K562 (cell line): ENCODE measurements at regions not wholly inside any gene's neighbourhood (a gene's known extent, or its start where the extent isn't known, plus 50 kb on each side); places are given as distances from the start of the nearest gene placed in this dataset.

Experiments used
- ATAC-seq: fragments of 200-7000 bp; cut with Tn5 transposase; 3 replicates; pipeline ENCODE4 v1.9.1; 2020; ENCODE audit warnings: moderate library complexity
- BruUV-seq: library from RNA; stranded (reverse); fragments of 400-500 nt; replicated peaks from 2 replicates; lab custom pipeline; 2021; lab: Mats Ljungman, UMichigan
- CTCF ChIA-PET: fragments of 300-600 bp; formaldehyde crosslinking; extraction: SDS; loops from one replicate; lab custom pipeline; 2021; ENCODE audit warnings: low intra/inter-chr PET ratio; lab: Yijun Ruan, JAX
- POLR2A ChIA-PET: fragments of 300-600, 350-650 bp; sonication (Branson Sonifier 250); formaldehyde crosslinking; extraction: SDS; loops from one replicate; lab custom pipeline; 2021; ENCODE audit warnings: antibody characterized with exemption, inconsistent platforms; lab: Yijun Ruan, JAX
- DNase-seq, 4 experiments: peaks; one replicate each; pipeline versions ENCODE4 v3.0.0 to v3.0.0-alpha.2; 2011 to 2018; ENCODE audit warnings: low spot score in 3 of 4, mixed read lengths in 3 of 4; ENCODE audit errors: extremely low read depth in 1 of 4
- FAIRE-seq: peaks from 2 replicates; lab custom pipeline; 2011; peaks lifted over from hg19 to GRCh38; lab: Jason Lieb, UNC
- H2AFZ ChIP-seq: 2 replicates; pipeline ENCODE4 v1.6.0; 2011; ENCODE audit warnings: low read depth, low read length, control low read depth, inconsistent platforms
- H3K27ac ChIP-seq: fragments of 200-600 bp; 3 replicates; pipeline ENCODE4 v1.8.0; 2011; ENCODE audit warnings: low read depth, mild to moderate bottlenecking, control low read depth, inconsistent platforms, low read length, moderate library complexity, mixed read lengths; ENCODE audit errors: extremely low read depth
- H3K27me3 ChIP-seq, 2 experiments: fragments of 300-600 bp in 1 of 2; 2 replicates in 1 of 2; 3 replicates in 1 of 2; pipeline versions ENCODE4 v1.6.0 to v1.8.0; 2011; ENCODE audit warnings: inconsistent platforms in 2 of 2, low read length in 2 of 2, mild to moderate bottlenecking in 1 of 2, mixed read lengths in 1 of 2, moderate library complexity in 1 of 2; ENCODE audit not compliant: control insufficient read depth in 2 of 2, insufficient read depth in 2 of 2
- H3K36me3 ChIP-seq: fragments of 300-600 bp; 3 replicates; pipeline ENCODE4 v1.8.0; 2011; ENCODE audit warnings: mild to moderate bottlenecking, low read length, inconsistent platforms; ENCODE audit not compliant: control insufficient read depth, insufficient read depth
- H3K4me1 ChIP-seq, 2 experiments: fragments of 200-600 bp in 1 of 2; replicated peaks in 1 of 2; 2 replicates in 1 of 2; 3 replicates in 1 of 2; pipeline versions ENCODE4 v1.5.1 to v1.8.0; 2011; ENCODE audit warnings: inconsistent platforms in 2 of 2, low read length in 2 of 2, mild to moderate bottlenecking in 1 of 2, mixed read lengths in 1 of 2, moderate library complexity in 1 of 2; ENCODE audit not compliant: control insufficient read depth in 2 of 2, insufficient read depth in 2 of 2
- H3K4me2 ChIP-seq: 2 replicates; pipeline ENCODE4 v1.6.1; 2011; ENCODE audit warnings: low read length, control low read depth, inconsistent platforms, mixed read lengths; ENCODE audit not compliant: insufficient read depth
- H3K4me3 ChIP-seq: fragments of 200-600 bp; sonication (generic), shearing (Covaris generic); 2 replicates; pipeline ENCODE4 v1.5.1; 2016; ENCODE audit warnings: control low read depth, inconsistent platforms
- H3K79me2 ChIP-seq: fragments of 200-600 bp; 3 replicates; pipeline ENCODE4 v1.8.0; 2011; ENCODE audit warnings: low read length, inconsistent platforms; ENCODE audit not compliant: control insufficient read depth, insufficient read depth
- H3K9ac ChIP-seq, 2 experiments: 2 replicates each; pipeline versions ENCODE4 v1.6.0 to v1.6.1; 2011; ENCODE audit warnings: low read depth in 2 of 2, low read length in 2 of 2, control low read depth in 1 of 2, inconsistent platforms in 1 of 2, mild to moderate bottlenecking in 1 of 2, mixed read lengths in 1 of 2; ENCODE audit not compliant: insufficient read depth in 1 of 2
- H3K9me1 ChIP-seq: one replicate; pipeline ENCODE4 v1.6.0; 2011; ENCODE audit warnings: inconsistent platforms, mild to moderate bottlenecking, low read length, moderate library complexity; ENCODE audit not compliant: control insufficient read depth, insufficient read depth
- H3K9me3 ChIP-seq: replicated peaks from 2 replicates; pipeline ENCODE4 v1.5.1; 2011; ENCODE audit warnings: low read depth, low read length, inconsistent platforms; ENCODE audit not compliant: control insufficient read depth, insufficient read depth
- H4K20me1 ChIP-seq: replicated peaks from 2 replicates; pipeline ENCODE4 v1.6.1; 2011; ENCODE audit warnings: low read length, inconsistent platforms, mixed read lengths; ENCODE audit not compliant: control insufficient read depth, insufficient read depth
- BCOR ChIP-seq: fragments of 450-650 bp; IDR thresholded peaks from 2 replicates; pipeline ENCODE4 v1.6.1; 2016
- C11orf30 ChIP-seq: fragments of 450-650 bp; IDR thresholded peaks from 2 replicates; pipeline ENCODE4 v1.6.1; 2016; ENCODE audit warnings: low read depth, mild to moderate bottlenecking
- IRF2 ChIP-seq: sonication (generic); formaldehyde crosslinking; IDR thresholded peaks from 2 replicates; pipeline ENCODE4 v1.8.1; 2022; ENCODE audit warnings: mild to moderate bottlenecking, missing genetic modification reagents
- LARP7 ChIP-seq: fragments of 450-650 bp; IDR thresholded peaks from 2 replicates; pipeline ENCODE4 v1.6.1; 2016
- MEF2D ChIP-seq: conservative IDR thresholded peaks from 2 replicates; pipeline ENCODE4 v1.6.1; 2016; ENCODE audit warnings: low read depth, missing genetic modification characterization, missing compliant biosample characterization
- NFE2L1 ChIP-seq: fragments of 450-650 bp; IDR thresholded peaks from 2 replicates; pipeline ENCODE4 v1.6.1; 2016; ENCODE audit warnings: missing genetic modification characterization, low read depth, mild to moderate bottlenecking, missing compliant biosample characterization, moderate library complexity, borderline replicate concordance
- PCBP1 ChIP-seq: fragments of 200-400 bp; formaldehyde crosslinking; IDR thresholded peaks from 2 replicates; pipeline ENCODE4 v1.6.1; 2018; ENCODE audit warnings: mild to moderate bottlenecking, low read depth, low read length; ENCODE audit not compliant: poor library complexity, severe bottlenecking
- PYGO2 ChIP-seq: fragments of 450-650 bp; IDR thresholded peaks from 2 replicates; pipeline ENCODE4 v1.6.1; 2016; ENCODE audit warnings: mild to moderate bottlenecking, missing genetic modification characterization, moderate library complexity, missing compliant biosample characterization
- RBM34 ChIP-seq: fragments of 200-400 bp; formaldehyde crosslinking; IDR thresholded peaks from 2 replicates; pipeline ENCODE4 v1.6.1; 2018; ENCODE audit warnings: low read length, borderline replicate concordance; ENCODE audit not compliant: insufficient read depth
- SMARCE1 ChIP-seq: fragments of 450-650 bp; IDR thresholded peaks from 2 replicates; pipeline ENCODE4 v1.7.1; 2016; ENCODE audit warnings: mild to moderate bottlenecking
- ZNF121 ChIP-seq: sonication (generic); formaldehyde crosslinking; conservative IDR thresholded peaks from 2 replicates; pipeline ENCODE4 v1.8.0; 2022; ENCODE audit warnings: missing genetic modification reagents
- ZSCAN29 ChIP-seq: fragments of 450-650 bp; IDR thresholded peaks from 2 replicates; pipeline ENCODE4 v1.6.1; 2017
- whole genome bisulfite sequencing: fragments of 100-300 bp; shearing (Covaris generic); methylation state at CpG from one replicate; pipeline ENCODE4 v1.1.6; 2016; ENCODE audit warnings: low coverage, mixed read lengths; ENCODE audit not compliant: insufficient coverage; ENCODE audit errors: missing lambda C conversion rate; 5-methylcytosine and 5-hydroxymethylcytosine counted together
- in situ Hi-C: fragments of 300-500 bp; cut with MboI; formaldehyde crosslinking; loops from 4 replicates; pipeline ENCODE4 v1.15.0; 2018; ENCODE audit warnings: inconsistent platforms, mixed read lengths
- intact Hi-C: fragments of 100-400 bp; cut with micrococcal nuclease; formaldehyde crosslinking; loops from 2 replicates; pipeline ENCODE4 v1.14.2; 2022
- TF ChIP-seq, protein P1 (sequence below): fragments of 450-650 bp; formaldehyde crosslinking; IDR thresholded peaks from 2 replicates; pipeline ENCODE4 v1.4.0; 2020; ENCODE audit warnings: mild to moderate bottlenecking, moderate library complexity
- TF ChIP-seq, protein P2 (sequence below): fragments of 450-650 bp; IDR thresholded peaks from 2 replicates; pipeline ENCODE4 v1.6.1; 2017; ENCODE audit warnings: antibody characterized with exemption
- TF ChIP-seq, protein P3 (sequence below): fragments of 450-650 bp; IDR thresholded peaks from 2 replicates; pipeline ENCODE4 v1.6.1; 2016; ENCODE audit warnings: borderline replicate concordance
- TF ChIP-seq, protein P4 (sequence below): sonication (generic); formaldehyde crosslinking; IDR thresholded peaks from 2 replicates; pipeline ENCODE4 v1.8.0; 2023; ENCODE audit warnings: mild to moderate bottlenecking, missing genetic modification reagents

DNA sequence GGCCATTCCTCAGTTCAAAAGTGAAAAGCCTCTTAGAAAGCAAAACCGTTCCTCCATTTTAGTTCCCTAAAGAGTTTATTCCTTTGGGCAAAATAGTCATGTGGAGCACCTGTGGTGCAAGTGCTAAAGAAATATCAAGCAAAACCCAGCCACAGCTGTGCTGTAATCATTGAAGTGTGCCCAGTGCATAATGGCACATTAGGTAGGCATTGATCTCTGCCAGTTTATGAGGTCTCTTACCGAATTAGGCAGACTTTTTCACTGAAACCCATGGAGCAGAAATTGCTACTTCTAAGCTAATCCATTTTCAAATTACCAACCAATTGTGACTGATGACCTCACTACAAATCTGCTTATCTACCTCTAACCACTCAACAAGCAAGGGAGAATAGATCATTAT is 97.2 kb upstream of the SEMA3A start:
- no peaks in the 10 kb centered on the region for H3K27me3 ChIP-seq
- H3K9me3 ChIP-seq: no peaks in the 10 kb centered on the region
- H3K79me2 ChIP-seq: no peaks in the 10 kb centered on the region
- H2AFZ ChIP-seq: no peak overlapping the region
- no peak overlapping the region for H3K27ac ChIP-seq
- no peaks in the 10 kb centered on the region for H3K9me1 ChIP-seq
- H4K20me1 ChIP-seq: no peaks in the 10 kb centered on the region
- 0% methylated on average over 2 of the region's 2 CpGs for WGBS
- ChIA-PET CTCF (no interaction called here), POLR2A (no interaction called here)
- no peak for ATAC-seq
- no peaks in the 10 kb centered on the region for H3K4me1 ChIP-seq
- no TSS peak for BruUV-seq
- H3K4me3 ChIP-seq: no peak overlapping the region
- no peaks in the 10 kb centered on the region for H3K36me3 ChIP-seq
- in situ Hi-C loops: no loop called here
- no peak overlapping the region for H3K4me2 ChIP-seq
- no peak for DNase-seq
- intact Hi-C loops: no loop called here
- H3K9ac ChIP-seq: no peak overlapping the region
- no peak for FAIRE-seq
- TF ChIP-seq RBM34: no peak
- TF ChIP-seq, protein P1, sequence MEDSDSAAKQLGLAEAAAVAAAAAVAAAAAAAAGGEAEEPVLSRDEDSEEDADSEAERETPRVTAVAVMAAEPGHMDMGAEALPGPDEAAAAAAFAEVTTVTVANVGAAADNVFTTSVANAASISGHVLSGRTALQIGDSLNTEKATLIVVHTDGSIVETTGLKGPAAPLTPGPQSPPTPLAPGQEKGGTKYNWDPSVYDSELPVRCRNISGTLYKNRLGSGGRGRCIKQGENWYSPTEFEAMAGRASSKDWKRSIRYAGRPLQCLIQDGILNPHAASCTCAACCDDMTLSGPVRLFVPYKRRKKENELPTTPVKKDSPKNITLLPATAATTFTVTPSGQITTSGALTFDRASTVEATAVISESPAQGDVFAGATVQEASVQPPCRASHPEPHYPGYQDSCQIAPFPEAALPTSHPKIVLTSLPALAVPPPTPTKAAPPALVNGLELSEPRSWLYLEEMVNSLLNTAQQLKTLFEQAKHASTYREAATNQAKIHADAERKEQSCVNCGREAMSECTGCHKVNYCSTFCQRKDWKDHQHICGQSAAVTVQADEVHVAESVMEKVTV (CRISPR knock-in tag): no peak
- TF ChIP-seq LARP7: no peak
- TF ChIP-seq ZNF121 (CRISPR knock-in tag): no peak
- TF ChIP-seq, protein P2, sequence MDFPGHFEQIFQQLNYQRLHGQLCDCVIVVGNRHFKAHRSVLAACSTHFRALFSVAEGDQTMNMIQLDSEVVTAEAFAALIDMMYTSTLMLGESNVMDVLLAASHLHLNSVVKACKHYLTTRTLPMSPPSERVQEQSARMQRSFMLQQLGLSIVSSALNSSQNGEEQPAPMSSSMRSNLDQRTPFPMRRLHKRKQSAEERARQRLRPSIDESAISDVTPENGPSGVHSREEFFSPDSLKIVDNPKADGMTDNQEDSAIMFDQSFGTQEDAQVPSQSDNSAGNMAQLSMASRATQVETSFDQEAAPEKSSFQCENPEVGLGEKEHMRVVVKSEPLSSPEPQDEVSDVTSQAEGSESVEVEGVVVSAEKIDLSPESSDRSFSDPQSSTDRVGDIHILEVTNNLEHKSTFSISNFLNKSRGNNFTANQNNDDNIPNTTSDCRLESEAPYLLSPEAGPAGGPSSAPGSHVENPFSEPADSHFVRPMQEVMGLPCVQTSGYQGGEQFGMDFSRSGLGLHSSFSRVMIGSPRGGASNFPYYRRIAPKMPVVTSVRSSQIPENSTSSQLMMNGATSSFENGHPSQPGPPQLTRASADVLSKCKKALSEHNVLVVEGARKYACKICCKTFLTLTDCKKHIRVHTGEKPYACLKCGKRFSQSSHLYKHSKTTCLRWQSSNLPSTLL: no peak
- TF ChIP-seq BCOR: no peak
- TF ChIP-seq C11orf30: no peak
- TF ChIP-seq NFE2L1 (tag): no peak
- TF ChIP-seq PCBP1: no peak
- TF ChIP-seq MEF2D (tag): no peak
- TF ChIP-seq SMARCE1: no peak
- TF ChIP-seq IRF2: no peak
- TF ChIP-seq, protein P3, sequence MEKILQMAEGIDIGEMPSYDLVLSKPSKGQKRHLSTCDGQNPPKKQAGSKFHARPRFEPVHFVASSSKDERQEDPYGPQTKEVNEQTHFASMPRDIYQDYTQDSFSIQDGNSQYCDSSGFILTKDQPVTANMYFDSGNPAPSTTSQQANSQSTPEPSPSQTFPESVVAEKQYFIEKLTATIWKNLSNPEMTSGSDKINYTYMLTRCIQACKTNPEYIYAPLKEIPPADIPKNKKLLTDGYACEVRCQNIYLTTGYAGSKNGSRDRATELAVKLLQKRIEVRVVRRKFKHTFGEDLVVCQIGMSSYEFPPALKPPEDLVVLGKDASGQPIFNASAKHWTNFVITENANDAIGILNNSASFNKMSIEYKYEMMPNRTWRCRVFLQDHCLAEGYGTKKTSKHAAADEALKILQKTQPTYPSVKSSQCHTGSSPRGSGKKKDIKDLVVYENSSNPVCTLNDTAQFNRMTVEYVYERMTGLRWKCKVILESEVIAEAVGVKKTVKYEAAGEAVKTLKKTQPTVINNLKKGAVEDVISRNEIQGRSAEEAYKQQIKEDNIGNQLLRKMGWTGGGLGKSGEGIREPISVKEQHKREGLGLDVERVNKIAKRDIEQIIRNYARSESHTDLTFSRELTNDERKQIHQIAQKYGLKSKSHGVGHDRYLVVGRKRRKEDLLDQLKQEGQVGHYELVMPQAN: no peak
- no peak for TF ChIP-seq ZSCAN29
- no peak for TF ChIP-seq PYGO2 (tag)
- TF ChIP-seq, protein P4, sequence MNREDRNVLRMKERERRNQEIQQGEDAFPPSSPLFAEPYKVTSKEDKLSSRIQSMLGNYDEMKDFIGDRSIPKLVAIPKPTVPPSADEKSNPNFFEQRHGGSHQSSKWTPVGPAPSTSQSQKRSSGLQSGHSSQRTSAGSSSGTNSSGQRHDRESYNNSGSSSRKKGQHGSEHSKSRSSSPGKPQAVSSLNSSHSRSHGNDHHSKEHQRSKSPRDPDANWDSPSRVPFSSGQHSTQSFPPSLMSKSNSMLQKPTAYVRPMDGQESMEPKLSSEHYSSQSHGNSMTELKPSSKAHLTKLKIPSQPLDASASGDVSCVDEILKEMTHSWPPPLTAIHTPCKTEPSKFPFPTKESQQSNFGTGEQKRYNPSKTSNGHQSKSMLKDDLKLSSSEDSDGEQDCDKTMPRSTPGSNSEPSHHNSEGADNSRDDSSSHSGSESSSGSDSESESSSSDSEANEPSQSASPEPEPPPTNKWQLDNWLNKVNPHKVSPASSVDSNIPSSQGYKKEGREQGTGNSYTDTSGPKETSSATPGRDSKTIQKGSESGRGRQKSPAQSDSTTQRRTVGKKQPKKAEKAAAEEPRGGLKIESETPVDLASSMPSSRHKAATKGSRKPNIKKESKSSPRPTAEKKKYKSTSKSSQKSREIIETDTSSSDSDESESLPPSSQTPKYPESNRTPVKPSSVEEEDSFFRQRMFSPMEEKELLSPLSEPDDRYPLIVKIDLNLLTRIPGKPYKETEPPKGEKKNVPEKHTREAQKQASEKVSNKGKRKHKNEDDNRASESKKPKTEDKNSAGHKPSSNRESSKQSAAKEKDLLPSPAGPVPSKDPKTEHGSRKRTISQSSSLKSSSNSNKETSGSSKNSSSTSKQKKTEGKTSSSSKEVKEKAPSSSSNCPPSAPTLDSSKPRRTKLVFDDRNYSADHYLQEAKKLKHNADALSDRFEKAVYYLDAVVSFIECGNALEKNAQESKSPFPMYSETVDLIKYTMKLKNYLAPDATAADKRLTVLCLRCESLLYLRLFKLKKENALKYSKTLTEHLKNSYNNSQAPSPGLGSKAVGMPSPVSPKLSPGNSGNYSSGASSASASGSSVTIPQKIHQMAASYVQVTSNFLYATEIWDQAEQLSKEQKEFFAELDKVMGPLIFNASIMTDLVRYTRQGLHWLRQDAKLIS: no peak
